HEK293T (cell line): ENCODE measurements at regions not wholly inside any gene's neighbourhood (a gene's known extent, or its start where the extent isn't known, plus 50 kb on each side); places are given as distances from the start of the nearest gene placed in this dataset.

Source experiments
- ARNT ChIP-seq: fragments of 450-650 bp; IDR thresholded peaks from 2 replicates; pipeline ENCODE4 v1.6.1; 2017; ENCODE audit warnings: mild to moderate bottlenecking
- FOXA1 ChIP-seq: fragments of 450-650 bp; IDR thresholded peaks from 2 replicates; pipeline ENCODE4 v1.6.1; 2016; ENCODE audit warnings: mild to moderate bottlenecking
- SP1 ChIP-seq: fragments of 450-650 bp; IDR thresholded peaks from 2 replicates; pipeline ENCODE4 v1.6.1; 2017

- no peak for TF ChIP-seq SP1
- TF ChIP-seq ARNT, result no peak
- TF ChIP-seq FOXA1, result no peak
These were observed 1379.9 kb downstream of the TECRL start for GRCh38 chr4:63029380-63029779.
